Neural crest cell (in vitro differentiated cells): ENCODE measurements at regions not wholly inside any gene's neighbourhood (a gene's known extent, or its start where the extent isn't known, plus 50 kb on each side); places are given as distances from the start of the nearest gene placed in this dataset.

ENCODE experiments used
- DNase-seq: peaks from one replicate; pipeline ENCODE4 v3.0.0; 2021; ENCODE audit warnings: low read depth, mixed read lengths, low spot score
- H3K27ac Mint-ChIP-seq: one replicate; pipeline ENCODE4 v1.8.0; 2021; ENCODE audit warnings: mild to moderate bottlenecking, mixed read lengths; ENCODE audit not compliant: unreplicated experiment
- H3K27me3 Mint-ChIP-seq: 2 replicates; pipeline ENCODE4 v1.8.0; 2021; ENCODE audit warnings: low read depth, mild to moderate bottlenecking, mixed read lengths
- H3K36me3 Mint-ChIP-seq: 2 replicates; pipeline ENCODE4 v1.8.0; 2021; ENCODE audit warnings: low read depth, mild to moderate bottlenecking, mixed read lengths
- H3K4me1 Mint-ChIP-seq: 2 replicates; pipeline ENCODE4 v1.8.0; 2021; ENCODE audit warnings: mixed read lengths
- H3K4me3 Mint-ChIP-seq: one replicate; pipeline ENCODE4 v1.8.0; 2021; ENCODE audit warnings: mild to moderate bottlenecking, mixed read lengths
- H3K9me3 Mint-ChIP-seq: 2 replicates; pipeline ENCODE4 v1.8.0; 2021; ENCODE audit warnings: mixed read lengths
- CTCF ChIP-seq: fragments of 200-600 bp; sonication (generic); conservative IDR thresholded peaks from 2 replicates; pipeline ENCODE4 v1.5.0; 2021; ENCODE audit warnings: antibody characterized with exemption, mild to moderate bottlenecking

GRCh38 chr3:13164893-13165492, 91.8 kb upstream of the IQSEC1 start:
- H3K4me1 Mint-ChIP-seq = peaks cover 12% of the 10 kb centered on the region

GRCh38 chr3:13163848-13164382, 90.7 kb upstream of the IQSEC1 start:
- peaks cover 12% of the 10 kb centered on the region for H3K4me1 Mint-ChIP-seq
- no peaks in the 10 kb centered on the region for H3K27me3 Mint-ChIP-seq
- H3K9me3 Mint-ChIP-seq = no peaks in the 10 kb centered on the region
- peak overlapping the region; percentile 46 for H3K27ac Mint-ChIP-seq
- H3K36me3 Mint-ChIP-seq = no peaks in the 10 kb centered on the region
- DNase-seq = no peak
- no peak for TF ChIP-seq CTCF
- H3K4me3 Mint-ChIP-seq = no peak overlapping the region

More at GRCh38 chr3:13164893-13165492, 91.8 kb upstream of the IQSEC1 start:
- no peak overlapping the region for H3K27ac Mint-ChIP-seq
- no peak for TF ChIP-seq CTCF
- no peaks in the 10 kb centered on the region for H3K36me3 Mint-ChIP-seq
- no peaks in the 10 kb centered on the region for H3K27me3 Mint-ChIP-seq
- H3K4me3 Mint-ChIP-seq = no peak overlapping the region
- peaks cover 5% of the 10 kb centered on the region for H3K9me3 Mint-ChIP-seq
- DNase-seq = no peak

GRCh38 chr3:13162549-13163320, 89.5 kb upstream of the IQSEC1 start:
- no peaks in the 10 kb centered on the region for H3K36me3 Mint-ChIP-seq
- no peaks in the 10 kb centered on the region for H3K27me3 Mint-ChIP-seq
- H3K4me1 Mint-ChIP-seq = peaks cover 12% of the 10 kb centered on the region
- no peak for DNase-seq
- peak overlapping the region; percentile 62 for H3K27ac Mint-ChIP-seq
- no peak overlapping the region for H3K4me3 Mint-ChIP-seq
- TF ChIP-seq CTCF = no peak
- no peaks in the 10 kb centered on the region for H3K9me3 Mint-ChIP-seq

- no peaks in the 10 kb centered on the region for H3K36me3 Mint-ChIP-seq
- H3K27me3 Mint-ChIP-seq = no peaks in the 10 kb centered on the region
- TF ChIP-seq CTCF = no peak
- peak overlapping the region; percentile 85 for H3K27ac Mint-ChIP-seq
- DNase-seq = no peak
- H3K4me3 Mint-ChIP-seq = no peak overlapping the region
- H3K4me1 Mint-ChIP-seq = peaks cover 12% of the 10 kb centered on the region
- no peaks in the 10 kb centered on the region for H3K9me3 Mint-ChIP-seq
Measured at GRCh38 chr3:13161771-13162535, 88.7 kb upstream of the IQSEC1 start.

GRCh38 chr3:13161021-13161759, 88.0 kb upstream of the IQSEC1 start:
- H3K4me3 Mint-ChIP-seq = no peak overlapping the region
- no peak for TF ChIP-seq CTCF
- DNase-seq = no peak
- peaks cover 12% of the 10 kb centered on the region for H3K4me1 Mint-ChIP-seq
- H3K27me3 Mint-ChIP-seq = no peaks in the 10 kb centered on the region
- no peaks in the 10 kb centered on the region for H3K36me3 Mint-ChIP-seq
- peaks cover 5% of the 10 kb centered on the region for H3K9me3 Mint-ChIP-seq
- peak overlapping the region; percentile 89 for H3K27ac Mint-ChIP-seq
